Esophagus squamous epithelium (tissue), 5 donors: ENCODE measurements at regions not wholly inside any gene's neighbourhood (a gene's known extent, or its start where the extent isn't known, plus 50 kb on each side); places are given as distances from the start of the nearest gene placed in this dataset.

Source experiments
- DNase-seq: peaks from one replicate; lab custom pipeline; 2025; lab: John Stamatoyannopoulos, UW
- H3K27ac ChIP-seq, 4 donors: fragments of 200-600 bp; sonication (generic); one replicate each; pipeline ENCODE4 v1.5.1; 2016 to 2019; ENCODE audit warnings: mild to moderate bottlenecking in 1 of 4
- H3K27me3 ChIP-seq, 4 donors: fragments of 200-600 bp; sonication (generic); 1 replicate in 3 of 4; 2 replicates in 1 of 4; pipeline versions ENCODE4 v1.5.1 to v1.6.0; 2017 to 2021; ENCODE audit warnings: antibody characterized with exemption in 1 of 4
- H3K36me3 ChIP-seq, 3 donors: fragments of 200-600 bp; sonication (generic); one replicate each; pipeline ENCODE4 v1.5.1; 2016 to 2019
- H3K4me1 ChIP-seq, 3 donors: fragments of 200-600 bp; sonication (generic); one replicate each; pipeline ENCODE4 v1.5.1; 2017 to 2019
- H3K4me3 ChIP-seq, 4 donors: fragments of 200-600 bp; sonication (generic); 1 replicate in 3 of 4; 2 replicates in 1 of 4; pipeline ENCODE4 v1.5.1; 2016 to 2019; ENCODE audit warnings: mild to moderate bottlenecking in 2 of 4, moderate library complexity in 1 of 4
- H3K9me3 ChIP-seq, 3 donors: fragments of 200-600 bp; sonication (generic); one replicate each; pipeline ENCODE4 v1.5.1; 2016 to 2019
- CTCF ChIP-seq, 6 experiments: fragments of 450-650 bp in 4 of 6; fragments of 200-600 bp in 2 of 6; sonication (generic) in 2 of 6; IDR thresholded peaks; one replicate each; pipeline ENCODE4 v1.5.1; 2016 to 2019; ENCODE audit warnings: antibody characterized with exemption in 6 of 6, mild to moderate bottlenecking in 4 of 6, moderate library complexity in 4 of 6
- POLR2A ChIP-seq, 4 donors: fragments of 450-650 bp; IDR thresholded peaks; one replicate each; pipeline ENCODE4 v1.6.1; 2017; ENCODE audit warnings: antibody characterized with exemption in 4 of 4, mild to moderate bottlenecking in 4 of 4, moderate library complexity in 3 of 4
- WGBS, 2 donors: methylation state at CpG; one replicate each; pipeline ENCODE4 v1.1.5; 2018; 5-methylcytosine and 5-hydroxymethylcytosine counted together
- intact Hi-C: fragments of 100-400 bp; cut with DNase I; formaldehyde crosslinking; loops from one replicate; pipeline ENCODE4 v1.15.0; 2022
- donor health status: DM: yes; HTN: yes; CAD: no.

DNA sequence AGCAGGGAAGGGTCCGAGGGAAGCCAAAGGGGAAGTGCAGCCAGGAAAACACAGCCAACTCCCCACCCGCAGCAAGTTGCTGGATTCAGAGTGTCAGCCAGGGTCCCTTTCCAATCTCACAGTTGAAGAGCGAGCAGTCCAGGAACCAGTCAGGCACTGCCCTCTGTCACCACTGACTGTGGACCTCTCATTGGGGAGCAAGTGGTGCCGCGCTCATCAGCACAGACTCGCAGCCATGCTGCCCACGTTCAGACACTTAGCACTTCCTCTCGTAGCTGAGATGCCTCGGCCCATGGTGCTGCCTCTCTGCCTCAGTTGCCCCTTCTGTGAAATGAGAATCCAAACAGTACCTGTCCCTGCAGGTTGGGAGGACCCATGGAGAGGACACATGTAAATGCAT lies 123.6 kb upstream of the CHST15 start:
- Histone ChIP-seq H3K4me3 (no peak overlapping the region), H3K4me1 (peaks cover 0 to 25% (median 3%) of the 10 kb centered on the region in 3 donors), H3K27me3 (peaks cover 0 to 16% (median 0%) of the 10 kb centered on the region in 4 donors), H3K9me3 (no peaks in the 10 kb centered on the region), H3K27ac (no peak overlapping the region), H3K36me3 (no peaks in the 10 kb centered on the region)
- intact Hi-C loops, result no loop called here
- TF ChIP-seq POLR2A (IDR thresholded peaks at IDR 0.05) (no peak), CTCF (IDR thresholded peaks at IDR 0.05) (no peak)
- WGBS, 2 donors, result 70 to 81% methylated on average over 8 of the region's 9 CpGs
- DNase-seq, result no peak

DNA sequence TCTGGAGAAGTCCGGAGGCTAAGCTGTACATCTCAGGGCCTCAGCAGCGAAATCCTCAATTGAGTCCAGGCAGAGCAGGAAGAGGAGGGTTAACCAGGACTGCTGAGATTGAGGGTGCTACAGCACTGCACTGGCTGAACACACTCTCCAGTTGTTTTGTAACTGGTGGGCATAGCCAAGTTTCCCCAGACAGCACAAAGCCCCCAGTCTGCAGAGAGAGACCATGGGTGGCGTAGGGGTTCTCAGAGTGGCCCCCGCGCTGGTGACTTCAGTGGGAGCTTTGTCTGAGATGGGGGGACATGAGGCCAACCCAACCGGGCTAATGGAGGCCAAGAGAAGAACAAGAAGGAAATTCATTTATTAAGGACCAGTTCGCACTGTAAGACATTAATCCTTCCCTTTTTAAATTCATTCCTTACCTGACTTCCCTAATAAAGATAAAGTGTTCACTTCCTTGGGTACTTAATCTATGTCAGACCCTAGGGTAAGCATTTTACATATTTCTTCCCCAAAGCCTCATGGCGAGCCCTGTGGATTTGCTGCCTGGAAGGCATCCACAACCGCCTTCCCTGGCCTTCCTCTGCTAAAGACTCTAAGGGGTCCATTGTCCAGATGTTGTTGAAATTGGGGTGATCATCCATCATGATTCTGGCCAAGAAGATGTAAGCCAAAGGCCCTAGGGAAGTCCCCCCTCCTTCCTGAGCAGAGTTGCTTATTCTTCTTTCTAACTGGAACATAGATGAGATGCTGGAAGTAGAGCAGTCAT lies 121.4 kb upstream of the CHST15 start:
- 92 to 93% methylated on average over 9 of the region's 9 CpGs for WGBS, 2 donors

DNA sequence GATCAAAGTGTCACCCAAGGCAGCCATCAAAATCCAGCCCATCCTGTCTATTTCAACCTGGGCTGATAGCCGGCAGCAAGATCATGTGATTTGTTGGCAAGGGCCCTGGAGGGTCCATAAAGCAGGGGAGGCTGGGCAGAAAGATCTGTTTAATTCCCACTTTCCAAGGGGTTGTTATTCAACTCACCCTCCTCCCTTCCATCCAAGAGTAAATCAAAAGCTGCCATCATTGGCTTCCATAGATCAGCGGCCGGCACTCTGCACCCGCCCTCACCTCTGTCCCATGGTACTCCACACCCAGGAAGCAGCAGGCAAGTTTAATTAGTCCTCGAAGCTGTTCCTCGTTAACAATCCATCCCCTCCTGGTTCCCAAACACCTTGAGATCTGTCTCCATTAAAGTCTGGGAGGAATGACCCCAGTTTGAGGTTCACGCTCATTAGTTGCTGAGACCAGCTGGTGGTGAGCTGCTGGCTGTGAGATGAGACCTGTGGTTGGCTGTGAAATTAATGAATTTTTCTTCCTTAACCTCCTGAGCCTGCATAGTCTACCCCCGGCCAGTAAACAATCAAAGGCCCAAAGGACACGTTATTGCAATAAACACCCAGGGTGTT lies 120.6 kb upstream of the CHST15 start:
- no peak for DNase-seq
- 92 to 94% methylated on average over 8 to 9 of the region's 9 CpGs for WGBS, 2 donors
- intact Hi-C loops, result no loop called here

More for the DNA sequence above, 121.4 kb upstream of the CHST15 start:
- intact Hi-C loops, result no loop called here
- Histone ChIP-seq H3K4me3 (no peak overlapping the region), H3K9me3 (no peaks in the 10 kb centered on the region), H3K36me3 (no peaks in the 10 kb centered on the region), H3K27ac (no peak overlapping the region), H3K27me3 (peaks cover 0 to 16% (median 0%) of the 10 kb centered on the region in 4 donors), H3K4me1 (peaks cover 0 to 9% (median 0%) of the 10 kb centered on the region in 3 donors)
- no peak for TF ChIP-seq POLR2A (IDR thresholded peaks at IDR 0.05)
- no peak for TF ChIP-seq CTCF (IDR thresholded peaks at IDR 0.05)
- DNase-seq, result no peak

GRCh38 chr10:124213471-124213870 lies 120.1 kb upstream of the CHST15 start:
- no peak for TF ChIP-seq CTCF (IDR thresholded peaks at IDR 0.05)
- no peak for TF ChIP-seq POLR2A (IDR thresholded peaks at IDR 0.05)
- H3K4me3 ChIP-seq, result no peak overlapping the region
- H3K36me3 ChIP-seq, result no peaks in the 10 kb centered on the region
- intact Hi-C loops, result no loop called here
- no peak for DNase-seq
- no peaks in the 10 kb centered on the region for H3K9me3 ChIP-seq
- H3K27ac ChIP-seq, result no peak overlapping the region
- H3K27me3 ChIP-seq, result peaks cover 0 to 8% (median 0%) of the 10 kb centered on the region in 4 donors
- WGBS, 2 donors, result 60 to 78% methylated on average over 2 of the region's 2 CpGs
- H3K4me1 ChIP-seq, result peaks cover 0 to 4% (median 0%) of the 10 kb centered on the region in 3 donors

More for the DNA sequence above, 120.6 kb upstream of the CHST15 start:
- no peak overlapping the region for H3K27ac ChIP-seq
- no peaks in the 10 kb centered on the region for H3K9me3 ChIP-seq
- peaks cover 0 to 13% (median 0%) of the 10 kb centered on the region in 4 donors for H3K27me3 ChIP-seq
- no peak for TF ChIP-seq POLR2A (IDR thresholded peaks at IDR 0.05)
- TF ChIP-seq CTCF (IDR thresholded peaks at IDR 0.05), result no peak
- peaks cover 0 to 9% (median 0%) of the 10 kb centered on the region in 3 donors for H3K4me1 ChIP-seq
- no peaks in the 10 kb centered on the region for H3K36me3 ChIP-seq
- H3K4me3 ChIP-seq, result no peak overlapping the region

DNA sequence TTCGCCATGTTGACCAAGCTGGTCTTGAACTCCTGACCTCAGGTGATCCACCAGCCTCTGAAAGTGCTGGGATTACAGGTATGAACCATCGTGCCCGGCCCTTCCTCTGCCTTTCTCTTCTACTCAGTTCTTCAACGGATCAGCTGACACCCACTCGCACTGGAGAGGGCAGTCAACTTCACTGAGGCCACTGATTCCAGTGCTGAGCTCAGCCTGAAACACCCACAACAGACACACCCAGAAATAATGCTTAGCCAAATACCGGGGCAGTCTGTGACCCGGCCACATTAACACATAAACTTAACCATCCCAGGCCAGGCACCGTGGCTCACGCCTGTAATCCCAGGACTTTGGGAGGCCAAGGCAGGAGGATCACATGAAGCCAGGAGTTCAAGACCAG lies 119.3 kb upstream of the CHST15 start:
- Histone ChIP-seq H3K4me3 (no peak overlapping the region), H3K4me1 (no peaks in the 10 kb centered on the region), H3K9me3 (no peaks in the 10 kb centered on the region), H3K27ac (no peak overlapping the region), H3K27me3 (peaks cover 0 to 8% (median 0%) of the 10 kb centered on the region in 4 donors), H3K36me3 (no peaks in the 10 kb centered on the region)
- no peak for DNase-seq
- intact Hi-C loops, result no loop called here
- WGBS, 2 donors, result 93% methylated on average over 4 of the region's 9 CpGs; no CpG with 5 or more reads in 1 of the 2 donors
- no peak for TF ChIP-seq POLR2A (IDR thresholded peaks at IDR 0.05)
- no peak for TF ChIP-seq CTCF (IDR thresholded peaks at IDR 0.05)
